COLO829 (cell line): ENCODE measurements at regions not wholly inside any gene's neighbourhood (a gene's known extent, or its start where the extent isn't known, plus 50 kb on each side); places are given as distances from the start of the nearest gene placed in this dataset.

Experiments used
- DNase-seq: peaks from one replicate; pipeline ENCODE4 v3.0.0; 2012; ENCODE audit warnings: low spot score

DNA sequence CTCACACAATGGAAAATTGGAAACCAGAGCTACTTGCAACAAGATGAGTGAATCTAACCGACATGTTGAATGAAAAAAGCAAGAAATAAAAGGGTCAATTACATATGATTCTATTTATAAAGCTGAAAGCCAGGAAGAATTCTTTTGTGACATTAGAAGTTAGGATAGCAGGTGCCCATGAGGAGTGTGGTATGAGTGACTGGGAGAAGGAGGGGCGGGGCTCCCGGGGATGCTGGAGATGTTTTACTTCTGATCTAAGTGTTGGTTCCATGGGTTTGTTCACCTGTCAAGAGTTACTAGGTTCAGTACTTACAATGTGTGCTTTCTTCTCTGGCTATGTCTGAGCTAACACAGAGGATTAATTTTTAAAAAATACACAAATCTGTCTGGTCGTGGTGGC, 60.8 kb downstream of the NSMCE3 start:
- DNase-seq: no peak

DNA sequence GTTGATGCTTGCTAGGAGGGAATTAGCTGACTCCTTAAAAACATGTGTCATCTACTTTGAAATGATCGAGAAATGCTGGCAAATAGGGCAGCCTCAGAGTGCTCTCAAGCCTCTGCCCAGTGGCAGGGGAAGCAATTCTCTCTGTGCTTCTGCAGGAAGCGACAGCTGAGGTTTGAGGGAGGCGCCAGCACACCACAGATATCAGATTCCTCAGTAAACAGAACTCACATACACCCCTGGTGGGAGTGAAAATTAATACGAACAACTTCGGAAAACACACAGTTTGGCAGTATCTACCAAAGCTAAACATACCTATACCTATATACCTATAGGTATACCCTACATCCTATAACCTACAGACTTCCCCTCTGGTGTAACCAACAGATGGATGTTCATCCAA, 61.3 kb downstream of the NSMCE3 start:
- no peak for DNase-seq

DNA sequence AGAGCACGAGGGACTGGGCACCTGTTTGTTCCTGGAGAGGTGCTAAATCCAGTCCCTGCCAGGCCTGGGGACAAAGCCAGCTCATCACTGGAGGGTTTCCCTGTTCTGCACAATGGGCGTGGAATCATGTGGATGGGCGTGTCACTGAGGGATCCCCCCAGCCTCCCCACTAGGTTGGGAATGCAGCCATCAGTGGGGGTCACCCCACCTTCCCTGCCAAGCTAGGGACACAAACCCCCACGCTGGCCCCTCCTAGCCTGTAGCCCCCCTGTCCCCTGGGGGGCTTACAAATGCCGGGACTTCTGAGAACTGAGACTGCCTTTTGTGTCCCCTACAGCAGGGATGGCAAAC, 61.9 kb downstream of the NSMCE3 start:
- no peak for DNase-seq

DNA sequence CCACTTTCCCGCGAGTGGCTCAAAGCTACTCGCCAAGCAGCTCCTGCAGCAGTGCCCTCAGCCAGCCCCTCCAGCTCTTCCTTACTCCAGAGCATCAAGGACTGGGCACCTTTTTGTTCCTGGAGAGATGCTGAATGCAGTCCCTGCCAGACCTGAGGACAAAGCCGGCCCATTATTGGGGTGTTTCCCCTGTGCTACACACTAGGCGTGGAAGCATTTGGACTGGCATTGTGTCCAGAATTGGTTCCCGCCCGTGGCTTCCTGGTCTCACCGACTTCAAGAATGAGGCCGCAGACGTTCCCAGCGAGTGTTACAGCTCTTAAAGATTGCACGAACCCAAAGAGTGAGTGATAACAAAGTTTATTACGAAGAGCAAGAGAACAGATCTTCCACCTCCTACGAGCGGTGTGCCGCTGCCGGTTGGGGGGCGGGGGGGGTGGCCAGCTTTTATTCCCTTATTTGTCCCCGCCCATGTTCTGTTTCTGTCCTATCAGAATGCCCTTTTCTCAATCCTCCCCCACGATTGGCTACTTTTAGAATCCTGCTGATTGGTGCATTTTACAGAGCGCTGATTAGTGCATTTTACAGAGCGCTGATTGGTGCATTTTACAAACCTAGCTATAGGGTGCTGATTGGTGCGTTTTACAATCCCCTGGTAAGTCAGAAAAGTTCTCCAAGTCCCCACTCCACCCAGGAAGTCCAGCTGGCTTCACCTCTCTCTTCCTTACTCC, 62.4 kb downstream of the NSMCE3 start:
- no peak for DNase-seq

DNA sequence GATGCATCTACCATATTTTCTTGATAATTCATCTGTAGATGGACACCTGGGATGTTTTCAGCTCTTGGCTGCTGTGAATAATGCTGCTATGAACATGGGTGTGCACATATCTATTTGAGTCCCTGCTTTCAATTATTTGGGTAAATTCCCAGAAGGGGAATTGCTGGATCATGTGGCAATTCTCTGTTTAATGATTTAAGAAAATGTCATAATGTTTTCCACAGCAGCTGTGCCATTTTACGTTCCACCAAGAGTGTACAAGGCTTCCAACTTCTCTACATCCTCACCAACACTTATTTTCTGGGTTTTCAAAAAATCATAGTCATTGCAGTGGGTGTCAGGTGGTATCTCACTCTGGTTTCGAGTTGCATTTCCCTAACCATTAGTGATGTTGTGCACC, 64.4 kb downstream of the NSMCE3 start:
- DNase-seq: no peak

DNA sequence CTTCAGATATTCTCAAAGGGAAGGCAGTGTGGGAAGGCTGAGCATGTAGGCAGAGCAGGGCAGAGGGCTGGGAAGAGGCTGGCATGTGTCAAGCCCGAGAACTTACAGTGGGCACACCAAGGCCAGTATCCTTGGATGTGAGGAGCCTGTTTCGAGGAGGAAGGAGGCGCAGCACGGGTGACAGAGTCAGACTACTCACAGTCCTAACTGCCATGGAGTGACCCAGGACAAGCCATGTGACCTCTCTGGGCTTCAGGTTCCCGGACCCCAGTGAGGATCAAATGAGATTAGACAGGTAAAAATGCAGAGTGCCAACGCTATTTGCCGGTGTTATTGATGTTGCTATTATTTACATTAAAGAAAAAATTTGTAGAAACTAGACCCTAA, 65.3 kb downstream of the NSMCE3 start:
- DNase-seq: no peak

DNA sequence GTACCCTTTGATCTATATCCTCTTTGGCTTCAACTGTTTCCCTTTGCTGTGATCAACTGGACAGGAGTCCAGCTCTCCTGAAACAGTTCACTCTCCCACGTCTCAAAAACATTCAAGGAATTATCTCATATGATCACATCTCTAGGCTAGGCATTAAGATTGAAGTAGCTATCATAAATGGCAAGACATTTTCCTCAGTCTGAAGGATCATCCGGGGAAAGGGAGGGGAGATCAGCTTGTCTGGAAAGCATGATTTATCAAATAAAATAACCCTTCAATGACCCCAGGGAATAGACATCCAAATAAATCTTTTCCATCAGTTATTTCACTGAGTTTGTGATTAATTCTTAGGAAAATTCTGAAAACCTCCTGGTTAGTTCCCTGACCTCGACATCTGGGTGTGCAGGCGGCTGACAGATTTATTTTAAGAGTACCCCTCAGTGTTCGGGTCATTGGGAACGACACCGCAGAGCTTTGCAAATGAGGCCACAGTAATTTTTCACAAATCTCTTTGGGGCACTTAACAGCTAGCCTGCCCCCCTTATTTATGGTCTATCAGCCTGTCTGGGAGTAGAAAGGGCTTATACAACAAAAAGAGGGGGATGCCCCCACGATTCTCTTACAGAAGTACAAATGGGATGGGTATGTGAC, 65.8 kb downstream of the NSMCE3 start:
- no peak for DNase-seq

DNA sequence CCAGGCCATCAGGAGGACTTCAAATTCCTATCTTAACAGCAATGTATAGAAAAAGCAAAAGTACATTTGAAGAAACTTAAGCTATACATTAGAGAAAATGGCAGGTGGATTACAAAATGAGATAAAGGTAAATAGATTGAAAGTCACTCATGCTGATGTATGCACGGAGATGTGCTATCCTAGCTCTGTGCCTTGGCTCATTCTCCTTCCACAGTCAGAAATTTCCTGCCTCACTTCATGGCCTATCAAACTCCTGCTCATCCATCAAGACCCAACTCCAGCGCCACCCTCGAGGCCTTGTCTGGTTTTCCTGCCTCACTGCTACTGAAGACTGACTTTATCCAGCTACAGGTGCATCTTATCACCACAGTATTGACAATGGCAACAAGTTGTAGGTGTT, 72.9 kb downstream of the NSMCE3 start:
- DNase-seq: no peak

DNA sequence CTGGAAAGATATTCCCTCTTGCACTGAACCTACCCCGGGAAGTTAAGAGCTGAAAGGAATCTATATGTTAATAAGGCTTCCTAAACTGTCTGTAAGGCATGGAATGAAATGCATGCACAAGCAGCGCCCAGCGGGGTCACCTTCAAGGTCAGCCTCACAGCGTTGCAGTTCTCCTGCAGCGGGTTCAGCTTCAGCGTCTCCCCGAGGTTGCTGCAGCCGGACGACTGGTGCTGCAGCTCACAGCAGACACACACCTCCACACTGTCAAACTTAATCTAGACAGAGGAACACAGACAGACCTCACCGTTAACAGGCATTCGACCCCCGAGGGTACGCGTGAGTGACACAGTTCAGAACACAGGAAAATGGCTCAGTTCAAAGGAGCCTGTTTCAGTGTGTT, 73.3 kb downstream of the NSMCE3 start:
- DNase-seq: no peak

DNA sequence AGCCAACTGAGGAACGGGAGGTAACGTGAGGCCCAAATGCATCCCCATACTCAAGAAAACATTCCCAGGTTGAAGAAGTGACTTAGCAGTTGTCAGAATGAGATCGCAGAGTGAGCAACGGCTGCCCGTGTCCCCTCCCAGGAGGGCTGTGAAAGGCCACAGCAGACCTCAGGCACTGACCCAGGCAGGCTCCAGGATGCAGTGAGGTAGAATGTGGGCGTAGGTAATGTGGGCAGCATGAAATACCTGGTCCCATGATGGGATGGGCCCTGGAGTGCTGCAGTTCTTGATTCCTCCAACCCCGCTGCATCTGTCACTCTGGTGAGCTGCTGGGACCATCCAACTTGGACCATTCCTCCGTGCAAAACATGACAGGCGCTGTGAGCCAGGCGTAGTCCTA, 74.8 kb downstream of the NSMCE3 start:
- DNase-seq: no peak

DNA sequence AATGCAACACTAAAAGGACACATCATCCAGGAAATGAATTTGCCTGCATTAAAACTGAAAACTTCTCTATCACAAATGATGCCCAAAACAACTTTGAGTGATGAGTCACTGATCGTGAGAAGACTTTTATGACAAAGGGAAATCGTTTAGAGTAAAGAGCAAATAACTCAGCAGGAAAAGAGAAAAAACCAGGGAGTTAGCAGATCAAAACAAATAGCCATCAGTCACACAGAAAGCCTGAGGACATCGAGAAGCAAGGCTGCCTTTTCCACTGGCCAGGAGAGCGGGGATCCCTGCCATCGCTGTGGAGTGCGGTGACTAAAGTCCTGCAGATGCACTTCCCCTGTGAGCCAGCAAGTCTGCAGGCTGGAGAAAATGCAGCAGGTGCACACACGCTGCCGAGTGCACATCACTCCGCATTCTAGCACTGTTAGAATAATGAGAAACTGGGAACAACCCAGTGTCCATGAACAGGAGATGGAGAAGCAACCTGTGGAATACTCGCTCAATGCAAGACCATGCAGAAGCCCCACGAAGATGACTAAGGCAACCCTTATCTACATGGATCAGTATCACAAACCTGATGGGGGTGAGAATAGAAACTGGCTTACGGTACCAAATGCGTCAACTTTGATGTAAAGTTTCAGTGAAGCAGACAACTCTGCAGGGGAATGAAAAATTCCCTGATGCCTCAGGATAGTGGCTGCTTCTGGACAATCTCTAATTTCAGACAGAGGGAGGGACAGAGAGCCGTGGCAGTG, 86.4 kb downstream of the NSMCE3 start:
- peak; percentile 13 for DNase-seq

DNA sequence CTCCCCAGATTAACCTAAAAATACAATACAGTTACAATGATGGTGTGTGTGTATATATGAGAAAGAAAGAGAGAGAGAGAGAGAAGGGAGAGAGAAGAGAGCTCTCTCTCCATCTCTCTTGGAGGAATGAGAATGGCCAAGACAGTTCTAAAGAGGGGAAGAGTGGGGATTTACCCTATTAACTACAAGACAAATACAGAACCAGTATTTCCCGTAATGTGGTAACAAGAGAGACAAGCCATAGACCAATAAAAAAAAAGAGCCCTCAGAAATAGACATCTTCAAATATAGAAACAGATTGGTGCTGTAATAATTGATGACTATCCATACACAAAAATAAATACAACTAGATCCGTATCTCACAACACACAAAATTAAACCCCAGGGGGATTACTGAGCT, 87.0 kb downstream of the NSMCE3 start:
- DNase-seq: no peak

DNA sequence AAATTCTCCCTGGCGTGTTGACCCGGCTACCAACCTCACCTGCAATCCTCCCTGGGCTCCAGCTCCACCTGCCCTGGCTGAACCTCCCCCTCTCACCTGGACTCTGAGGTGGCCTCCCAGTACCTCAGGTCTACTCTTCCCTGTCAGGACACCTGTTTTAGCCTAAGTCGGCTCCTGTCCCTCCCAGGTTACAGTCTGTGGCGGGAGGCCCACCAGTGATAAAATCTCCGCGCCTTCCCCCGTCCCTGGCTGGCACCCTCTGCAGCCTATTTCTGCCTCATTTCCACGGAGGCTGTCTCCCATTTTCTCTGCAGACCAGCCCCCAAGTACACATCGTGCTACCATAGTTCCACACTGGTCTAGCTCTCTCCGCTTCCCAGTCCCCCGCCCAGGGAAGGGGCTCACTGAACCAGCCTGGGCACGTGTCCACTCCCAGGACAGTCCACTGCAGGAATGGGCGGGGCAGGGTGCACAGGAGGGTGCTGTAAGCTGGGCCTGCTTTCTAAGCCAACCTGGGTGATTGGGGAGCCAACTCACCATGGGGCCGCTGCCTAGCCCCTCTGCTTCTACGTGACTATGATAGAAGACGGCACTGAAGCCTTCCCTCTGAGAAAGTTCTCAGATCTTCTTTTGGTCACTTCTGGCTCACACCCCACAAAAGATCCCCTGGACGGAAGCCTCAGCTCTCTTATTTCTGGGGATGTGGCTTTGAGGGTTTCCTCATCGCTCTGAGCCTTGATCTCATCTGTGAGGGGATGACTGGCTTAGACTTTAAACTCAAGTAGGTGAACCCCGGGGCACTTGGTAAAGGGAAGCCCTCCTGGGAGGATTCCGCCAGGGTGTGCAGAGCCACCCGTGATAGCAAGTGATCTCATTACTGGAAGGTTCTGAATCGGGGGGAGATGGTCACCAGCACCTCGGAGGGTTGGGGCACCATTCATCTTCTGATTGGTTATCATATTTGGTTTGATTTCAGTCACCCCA, 96.6 kb downstream of the NSMCE3 start:
- no peak for DNase-seq

DNA sequence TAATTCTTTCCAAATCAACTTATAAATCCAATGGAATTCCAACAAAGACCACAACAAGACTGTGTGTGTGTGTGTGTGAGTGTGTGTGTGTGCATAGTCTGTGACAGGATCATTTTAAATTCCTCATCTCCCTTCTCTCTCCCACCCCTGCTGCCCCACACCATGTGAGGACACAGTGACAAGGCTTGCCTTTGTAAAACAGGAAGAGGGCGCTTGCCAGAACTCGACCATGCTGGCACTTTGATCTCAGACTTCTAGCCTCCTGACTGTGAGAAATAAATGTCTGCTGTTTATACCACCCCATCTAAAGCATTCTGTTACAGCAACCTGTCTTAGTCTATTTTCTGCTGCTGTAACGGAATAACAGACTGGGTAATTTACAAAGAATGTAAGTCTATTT, 99.1 kb downstream of the NSMCE3 start:
- peak; percentile 26 for DNase-seq
